ENCODE measurements at regions not wholly inside any gene's neighbourhood (a gene's known extent, or its start where the extent isn't known, plus 50 kb on each side); places are given as distances from the start of the nearest gene placed in this dataset.

GRCh38 chr7:46290374-46291049 is 369.4 kb upstream of the IGFBP3 start:
- TF ChIP-seq CTCF (IDR thresholded peaks at IDR 0.05), result no peak
- no peak overlapping the region for H3K27ac ChIP-seq

GRCh38 chr7:46288861-46289260 is 367.8 kb upstream of the IGFBP3 start:
- Histone ChIP-seq H3K4me3 (no peak overlapping the region), H3K27ac (no peak overlapping the region)
- TF ChIP-seq CTCF (IDR thresholded peaks at IDR 0.05), result no peak
- DNase-seq (ENCODE audit: low spot score), result no peak

More at GRCh38 chr7:46290374-46291049, 369.4 kb upstream of the IGFBP3 start:
- H3K4me3 ChIP-seq, result no peak overlapping the region
- no peak for DNase-seq (ENCODE audit: low spot score)

GRCh38 chr7:46288010-46288409 is 366.9 kb upstream of the IGFBP3 start:
- DNase-seq (ENCODE audit: low spot score), result no peak
- no peak for TF ChIP-seq CTCF (IDR thresholded peaks at IDR 0.05)
- no peak overlapping the region for H3K27ac ChIP-seq
- H3K4me3 ChIP-seq, result no peak overlapping the region

- no peak for DNase-seq (ENCODE audit: low spot score)
- no peak overlapping the region for H3K27ac ChIP-seq
- TF ChIP-seq CTCF (IDR thresholded peaks at IDR 0.05), result no peak
- H3K4me3 ChIP-seq, result no peak overlapping the region
These were observed 365.9 kb upstream of the IGFBP3 start for GRCh38 chr7:46286957-46287356.

GRCh38 chr7:46286356-46286755 is 365.3 kb upstream of the IGFBP3 start:
- no peak for DNase-seq (ENCODE audit: low spot score)
- no peak for TF ChIP-seq CTCF (IDR thresholded peaks at IDR 0.05)
- Histone ChIP-seq H3K4me3 (no peak overlapping the region), H3K27ac (no peak overlapping the region)

- no peak for DNase-seq (ENCODE audit: low spot score)
- H3K27ac ChIP-seq, result no peak overlapping the region
- H3K4me3 ChIP-seq, result no peak overlapping the region
- TF ChIP-seq CTCF (IDR thresholded peaks at IDR 0.05), result no peak
These were observed 364.8 kb upstream of the IGFBP3 start for GRCh38 chr7:46285878-46286277.

- no peak for DNase-seq (ENCODE audit: low spot score)
- no peak overlapping the region for H3K4me3 ChIP-seq
- H3K27ac ChIP-seq, result no peak overlapping the region
- no peak for TF ChIP-seq CTCF (IDR thresholded peaks at IDR 0.05)
These were observed 362.8 kb upstream of the IGFBP3 start for GRCh38 chr7:46283852-46284251.
